ENCODE measurements at regions not wholly inside any gene's neighbourhood (a gene's known extent, or its start where the extent isn't known, plus 50 kb on each side); places are given as distances from the start of the nearest gene placed in this dataset.

DNA sequence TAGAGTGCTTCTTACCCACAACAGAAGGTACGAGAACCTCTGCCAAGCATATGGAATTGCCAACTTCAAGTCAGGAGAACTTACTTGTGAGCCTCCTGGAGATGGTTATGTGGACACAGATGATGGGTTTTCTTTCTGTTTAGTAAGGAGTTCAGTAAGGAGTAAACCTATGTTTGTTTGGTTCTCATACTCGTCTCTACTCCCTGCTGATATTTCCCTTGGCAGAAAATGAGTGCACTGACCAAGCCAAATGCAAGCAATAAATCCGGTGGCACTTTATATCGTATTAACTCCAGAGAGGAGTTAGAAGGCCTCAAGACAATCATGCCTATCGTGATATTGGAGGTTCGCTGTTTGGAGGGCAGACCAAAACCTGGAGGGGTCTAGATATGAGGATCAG is 83.2 kb upstream of the CYP1B1 start:
- no peak for DNase-seq
- Histone ChIP-seq H3K4me1 (peaks cover 0 to 32% (median 17%) of the 10 kb centered on the region in 4 donors), H3K36me3 (no peaks in the 10 kb centered on the region), H3K9me3 (no peaks in the 10 kb centered on the region), H3K4me3 (no peak overlapping the region), H3K27ac (peak overlapping the region; percentile 46 to 58), H3K27me3 (no peaks in the 10 kb centered on the region)
- TF ChIP-seq, protein P1, sequence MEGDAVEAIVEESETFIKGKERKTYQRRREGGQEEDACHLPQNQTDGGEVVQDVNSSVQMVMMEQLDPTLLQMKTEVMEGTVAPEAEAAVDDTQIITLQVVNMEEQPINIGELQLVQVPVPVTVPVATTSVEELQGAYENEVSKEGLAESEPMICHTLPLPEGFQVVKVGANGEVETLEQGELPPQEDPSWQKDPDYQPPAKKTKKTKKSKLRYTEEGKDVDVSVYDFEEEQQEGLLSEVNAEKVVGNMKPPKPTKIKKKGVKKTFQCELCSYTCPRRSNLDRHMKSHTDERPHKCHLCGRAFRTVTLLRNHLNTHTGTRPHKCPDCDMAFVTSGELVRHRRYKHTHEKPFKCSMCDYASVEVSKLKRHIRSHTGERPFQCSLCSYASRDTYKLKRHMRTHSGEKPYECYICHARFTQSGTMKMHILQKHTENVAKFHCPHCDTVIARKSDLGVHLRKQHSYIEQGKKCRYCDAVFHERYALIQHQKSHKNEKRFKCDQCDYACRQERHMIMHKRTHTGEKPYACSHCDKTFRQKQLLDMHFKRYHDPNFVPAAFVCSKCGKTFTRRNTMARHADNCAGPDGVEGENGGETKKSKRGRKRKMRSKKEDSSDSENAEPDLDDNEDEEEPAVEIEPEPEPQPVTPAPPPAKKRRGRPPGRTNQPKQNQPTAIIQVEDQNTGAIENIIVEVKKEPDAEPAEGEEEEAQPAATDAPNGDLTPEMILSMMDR (IDR thresholded peaks at IDR 0.05) = no peak
- intact Hi-C loops (cut with DNase I; ENCODE audit: low total_unique reads) = no loop called here

DNA sequence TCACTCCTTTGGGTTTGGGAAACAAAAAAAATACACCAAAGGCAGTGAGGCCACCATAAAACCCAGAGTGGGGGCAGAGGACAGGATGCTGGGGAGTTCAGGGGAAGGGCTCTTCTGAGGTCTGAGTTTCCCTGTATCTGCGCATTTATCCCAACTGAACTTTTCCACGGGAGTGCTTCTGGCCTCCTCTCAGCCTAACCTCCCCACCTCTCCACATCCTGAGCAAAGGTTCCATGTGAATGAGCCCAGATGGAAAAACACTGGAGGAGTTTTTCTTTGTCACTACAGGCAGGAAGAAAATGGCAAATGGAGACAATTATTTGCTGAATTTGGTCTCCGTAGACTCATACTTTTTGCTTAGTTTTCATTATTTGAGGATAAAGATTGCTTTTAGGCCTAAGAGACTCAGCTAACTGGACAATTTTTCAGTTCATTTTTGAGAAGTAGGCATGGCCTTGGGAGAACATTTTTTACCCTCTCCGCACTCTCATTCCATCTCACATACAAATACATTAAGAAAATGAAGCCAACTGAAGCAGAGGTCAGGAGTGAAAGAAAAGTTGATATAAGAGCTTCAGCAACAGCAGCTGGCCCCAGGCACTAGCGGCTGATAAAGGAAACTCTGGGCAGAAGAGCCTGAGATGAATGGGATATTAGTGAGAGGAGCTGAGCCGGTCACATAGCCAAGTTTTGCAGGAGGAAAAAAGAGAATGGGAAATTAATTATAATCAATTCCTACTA is 82.6 kb upstream of the CYP1B1 start:
- H3K36me3 ChIP-seq = no peaks in the 10 kb centered on the region
- no peaks in the 10 kb centered on the region for H3K27me3 ChIP-seq
- no peak overlapping the region for H3K4me3 ChIP-seq
- intact Hi-C loops (cut with DNase I; ENCODE audit: low total_unique reads) = no loop called here
- H3K9me3 ChIP-seq = no peaks in the 10 kb centered on the region
- TF ChIP-seq, protein P1 (IDR thresholded peaks at IDR 0.05) = no peak
- peaks cover 0 to 32% (median 17%) of the 10 kb centered on the region in 4 donors for H3K4me1 ChIP-seq
- no peak for DNase-seq
- H3K27ac ChIP-seq = peak overlapping the region; percentile 46 to 58

DNA sequence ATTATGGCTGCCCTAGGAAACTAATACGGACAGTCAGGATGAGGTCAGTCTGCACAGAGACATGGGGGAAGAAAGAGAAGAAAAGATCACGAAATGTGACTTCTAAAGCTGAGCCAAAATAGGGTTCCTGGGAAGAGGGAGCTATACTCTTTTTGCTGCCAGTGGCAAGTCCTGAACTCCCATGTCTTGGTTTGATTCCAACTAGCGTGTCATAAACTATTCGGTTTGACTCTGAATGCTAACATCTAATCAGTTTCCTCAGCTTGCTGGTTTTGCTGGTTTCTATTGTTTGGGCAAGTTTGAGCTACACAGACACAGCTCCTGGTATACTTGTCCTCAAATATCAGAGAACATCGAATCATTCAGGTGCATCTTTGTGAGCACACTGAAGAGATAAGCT is 80.5 kb upstream of the CYP1B1 start:
- H3K36me3 ChIP-seq = no peaks in the 10 kb centered on the region
- TF ChIP-seq, protein P1 (IDR thresholded peaks at IDR 0.05) = no peak
- no peaks in the 10 kb centered on the region for H3K27me3 ChIP-seq
- H3K27ac ChIP-seq = no peak overlapping the region
- intact Hi-C loops (cut with DNase I; ENCODE audit: low total_unique reads) = no loop called here
- no peaks in the 10 kb centered on the region for H3K9me3 ChIP-seq
- H3K4me1 ChIP-seq = peaks cover 0 to 32% (median 17%) of the 10 kb centered on the region in 4 donors
- DNase-seq = no peak
- no peak overlapping the region for H3K4me3 ChIP-seq

DNA sequence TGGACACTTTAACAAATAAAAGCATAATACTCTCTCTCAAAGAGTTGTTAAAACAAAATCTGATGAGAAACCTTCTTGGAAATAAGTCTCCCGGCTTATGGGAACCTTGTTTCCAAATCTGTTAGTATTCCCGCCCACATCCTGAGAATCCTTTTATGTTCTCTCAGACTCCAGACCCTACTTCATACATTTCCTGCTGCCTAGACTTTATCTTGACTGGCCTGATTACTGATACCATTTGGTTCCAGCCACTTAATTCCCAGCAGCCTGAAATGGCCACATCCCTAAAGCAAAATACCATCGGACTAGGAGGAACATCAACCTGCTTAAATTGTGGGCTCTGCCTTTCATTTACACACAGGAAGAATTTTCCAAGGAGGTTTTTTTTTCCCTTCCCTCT is 79.1 kb upstream of the CYP1B1 start:
- Histone ChIP-seq H3K4me3 (no peak overlapping the region), H3K27me3 (no peaks in the 10 kb centered on the region), H3K9me3 (no peaks in the 10 kb centered on the region), H3K36me3 (no peaks in the 10 kb centered on the region), H3K4me1 (peaks cover 0 to 24% (median 14%) of the 10 kb centered on the region in 4 donors), H3K27ac (no peak overlapping the region)
- DNase-seq = no peak
- TF ChIP-seq, protein P1 (IDR thresholded peaks at IDR 0.05) = no peak
- intact Hi-C loops (cut with DNase I; ENCODE audit: low total_unique reads) = no loop called here

DNA sequence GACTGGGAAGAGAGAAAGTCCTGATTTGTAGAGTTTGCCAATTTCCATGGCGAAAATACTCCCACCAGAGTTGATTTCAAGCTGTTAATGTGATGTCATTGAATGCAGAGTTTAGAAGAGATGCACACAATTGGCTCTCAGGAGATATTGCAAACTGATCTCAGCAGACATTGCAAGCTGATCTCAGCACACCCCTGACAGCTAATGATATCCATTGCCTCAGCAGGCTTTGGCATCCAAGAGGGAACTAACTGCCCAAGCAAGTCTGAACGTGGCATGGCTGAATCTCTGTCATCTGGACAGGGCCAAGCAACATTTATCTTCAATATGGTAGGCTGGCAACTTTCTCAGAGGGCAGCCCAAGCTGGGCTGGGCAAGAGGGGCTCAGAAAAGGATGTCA is 78.4 kb upstream of the CYP1B1 start:
- no peak for DNase-seq
- Histone ChIP-seq H3K4me3 (no peak overlapping the region), H3K27ac (no peak overlapping the region), H3K27me3 (no peaks in the 10 kb centered on the region), H3K36me3 (no peaks in the 10 kb centered on the region), H3K4me1 (peaks cover 0 to 18% (median 9%) of the 10 kb centered on the region in 4 donors), H3K9me3 (no peaks in the 10 kb centered on the region)
- intact Hi-C loops (cut with DNase I; ENCODE audit: low total_unique reads) = no loop called here
- TF ChIP-seq, protein P1 (IDR thresholded peaks at IDR 0.05) = no peak
